ENCODE measurements at regions not wholly inside any gene's neighbourhood (a gene's known extent, or its start where the extent isn't known, plus 50 kb on each side); places are given as distances from the start of the nearest gene placed in this dataset.

DNA sequence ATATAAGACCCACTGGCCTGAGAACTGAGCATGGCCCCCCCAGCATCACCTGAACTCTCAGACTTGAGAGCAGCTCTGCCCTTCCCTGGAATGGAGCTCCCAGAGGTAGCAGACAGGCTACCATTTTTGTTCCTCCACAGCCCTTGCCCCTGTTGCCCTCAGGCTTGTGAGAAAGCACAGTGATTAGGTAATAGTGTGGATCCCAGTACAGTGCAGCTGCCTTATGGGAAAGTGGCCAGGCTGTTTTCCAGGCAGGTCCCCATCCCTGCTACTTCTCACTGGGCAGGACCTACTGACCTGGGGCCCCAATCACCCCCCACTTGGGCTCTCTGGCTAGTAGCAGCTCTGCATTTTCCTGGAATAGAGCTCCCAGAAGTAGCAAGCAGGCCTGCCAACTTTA, 834.0 kb downstream of the DACH1 start:
- no peak for DNase-seq
- POLR2A ChIA-PET: no interaction called here

GRCh38 chr13:71030784-71031183, 836.2 kb downstream of the DACH1 start:
- TF ChIP-seq MXI1 (IDR thresholded peaks at IDR 0.05; ENCODE audit: low read depth, low read length): no peak
- TF ChIP-seq IRF3 (IDR thresholded peaks at IDR 0.05; ENCODE audit: low read depth, low read length): no peak
- TF ChIP-seq FOXM1 (IDR thresholded peaks at IDR 0.05; ENCODE audit: low read depth): no peak
- TF ChIP-seq EP300 (IDR thresholded peaks at IDR 0.05; ENCODE audit: borderline replicate concordance in 1 of 2, low read depth in 1 of 2, low read length in 1 of 2): no peak
- no peak for TF ChIP-seq ELF1 (IDR thresholded peaks at IDR 0.05)
- no peak for TF ChIP-seq NFIC (IDR thresholded peaks at IDR 0.05; ENCODE audit: borderline replicate concordance)
- TF ChIP-seq SMC3 (IDR thresholded peaks at IDR 0.05; ENCODE audit: low read depth, low read length): no peak
- TF ChIP-seq RXRA (IDR thresholded peaks at IDR 0.05; ENCODE audit: borderline replicate concordance, low read depth): no peak
- no peaks in the 10 kb centered on the region for H3K36me3 ChIP-seq (replicated peaks in 1 of 2; ENCODE audit: control insufficient read depth in 1 of 2, insufficient read depth in 2 of 2, low read length in 1 of 2)
- ChIA-PET POLR2A (no interaction called here), CTCF (interaction anchor here (0.7 kb wide), 1 partner anchor 18 kb away, joined by 3 read pairs; no protein-coding TSS in a partner anchor)
- no peak for DNase-seq
- no peaks in the 10 kb centered on the region for H4K20me1 ChIP-seq (ENCODE audit: insufficient read depth)
- no peak overlapping the region for H3K9ac ChIP-seq
- no peaks in the 10 kb centered on the region for H3K9me2 ChIP-seq
- no peaks in the 10 kb centered on the region for H3K27me3 ChIP-seq (ENCODE audit: insufficient read depth)
- no peaks in the 10 kb centered on the region for H3K4me1 ChIP-seq (ENCODE audit: control insufficient read depth in 1 of 2, insufficient read depth in 2 of 2, low read depth in 1 of 2, low read length in 1 of 2)
- no peaks in the 10 kb centered on the region for H3K9me3 ChIP-seq
- H3K79me2 ChIP-seq (ENCODE audit: insufficient read depth): no peaks in the 10 kb centered on the region
- 39% methylated on average over 6 of the region's 6 CpGs for WGBS (ENCODE audit: low lambda C conversion rate)
- no peak overlapping the region for H3K4me3 ChIP-seq (ENCODE audit: low read depth in 2 of 2, low read length in 1 of 2)
- H3K27ac ChIP-seq (ENCODE audit: low read depth in 2 of 2, low read length in 1 of 2): no peak overlapping the region
- no peak overlapping the region for H2AFZ ChIP-seq (ENCODE audit: low read depth)
- no peaks in the 10 kb centered on the region for H3F3A ChIP-seq (replicated peaks; ENCODE audit: insufficient read depth)
- no peak overlapping the region for H3K4me2 ChIP-seq

More for the DNA sequence above, 834.0 kb downstream of the DACH1 start:
- CTCF ChIA-PET: interaction anchor here (0.8 to 1.0 kb wide), 2 partner anchors 9 to 481 kb away, joined by 3 read pairs; no protein-coding TSS in a partner anchor
- Histone ChIP-seq H3K9me2 (no peaks in the 10 kb centered on the region), H3K9me3 (no peaks in the 10 kb centered on the region), H4K20me1 (ENCODE audit: insufficient read depth) (no peaks in the 10 kb centered on the region), H3K4me3 (ENCODE audit: low read depth in 2 of 2, low read length in 1 of 2) (no peak overlapping the region), H3K4me1 (ENCODE audit: control insufficient read depth in 1 of 2, insufficient read depth in 2 of 2, low read depth in 1 of 2, low read length in 1 of 2) (no peaks in the 10 kb centered on the region), H3K9ac (no peak overlapping the region), H3F3A (replicated peaks; ENCODE audit: insufficient read depth) (no peaks in the 10 kb centered on the region), H3K27me3 (ENCODE audit: insufficient read depth) (no peaks in the 10 kb centered on the region), H2AFZ (ENCODE audit: low read depth) (no peak overlapping the region), H3K27ac (ENCODE audit: low read depth in 2 of 2, low read length in 1 of 2) (no peak overlapping the region), H3K79me2 (ENCODE audit: insufficient read depth) (no peaks in the 10 kb centered on the region), H3K4me2 (no peak overlapping the region), H3K36me3 (replicated peaks in 1 of 2; ENCODE audit: control insufficient read depth in 1 of 2, insufficient read depth in 2 of 2, low read length in 1 of 2) (no peaks in the 10 kb centered on the region)
- no peak for TF ChIP-seq FOSL2 (IDR thresholded peaks at IDR 0.05; ENCODE audit: borderline replicate concordance, low read depth)
- no peak for TF ChIP-seq MXI1 (IDR thresholded peaks at IDR 0.05; ENCODE audit: low read depth, low read length)
- no peak for TF ChIP-seq TCF12 (IDR thresholded peaks at IDR 0.05)
- no peak for TF ChIP-seq RAD21 (IDR thresholded peaks at IDR 0.05; ENCODE audit: low read length)
- no peak for TF ChIP-seq RFX5 (IDR thresholded peaks at IDR 0.05; ENCODE audit: low read length)
- TF ChIP-seq TEAD4 (IDR thresholded peaks at IDR 0.05; ENCODE audit: borderline replicate concordance, insufficient read depth): no peak
- no peak for TF ChIP-seq MEF2A (IDR thresholded peaks at IDR 0.05; ENCODE audit: borderline replicate concordance, low read depth)
- no peak for TF ChIP-seq GATA2 (CRISPR knock-in tag; IDR thresholded peaks at IDR 0.05)
- no peak for TF ChIP-seq EP300 (IDR thresholded peaks at IDR 0.05; ENCODE audit: borderline replicate concordance in 1 of 2, low read depth in 1 of 2, low read length in 1 of 2)
- TF ChIP-seq JUND (IDR thresholded peaks at IDR 0.05): no peak
- no peak for TF ChIP-seq ELF1 (IDR thresholded peaks at IDR 0.05)
- TF ChIP-seq, protein P1, sequence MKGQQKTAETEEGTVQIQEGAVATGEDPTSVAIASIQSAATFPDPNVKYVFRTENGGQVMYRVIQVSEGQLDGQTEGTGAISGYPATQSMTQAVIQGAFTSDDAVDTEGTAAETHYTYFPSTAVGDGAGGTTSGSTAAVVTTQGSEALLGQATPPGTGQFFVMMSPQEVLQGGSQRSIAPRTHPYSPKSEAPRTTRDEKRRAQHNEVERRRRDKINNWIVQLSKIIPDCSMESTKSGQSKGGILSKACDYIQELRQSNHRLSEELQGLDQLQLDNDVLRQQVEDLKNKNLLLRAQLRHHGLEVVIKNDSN (IDR thresholded peaks at IDR 0.05; ENCODE audit: borderline replicate concordance, low read depth): no peak
- no peak for TF ChIP-seq NRF1 (IDR thresholded peaks at IDR 0.05; ENCODE audit: low read depth, low read length)
